ENCODE measurements at regions not wholly inside any gene's neighbourhood (a gene's known extent, or its start where the extent isn't known, plus 50 kb on each side); places are given as distances from the start of the nearest gene placed in this dataset.

- TF ChIP-seq, protein P1, sequence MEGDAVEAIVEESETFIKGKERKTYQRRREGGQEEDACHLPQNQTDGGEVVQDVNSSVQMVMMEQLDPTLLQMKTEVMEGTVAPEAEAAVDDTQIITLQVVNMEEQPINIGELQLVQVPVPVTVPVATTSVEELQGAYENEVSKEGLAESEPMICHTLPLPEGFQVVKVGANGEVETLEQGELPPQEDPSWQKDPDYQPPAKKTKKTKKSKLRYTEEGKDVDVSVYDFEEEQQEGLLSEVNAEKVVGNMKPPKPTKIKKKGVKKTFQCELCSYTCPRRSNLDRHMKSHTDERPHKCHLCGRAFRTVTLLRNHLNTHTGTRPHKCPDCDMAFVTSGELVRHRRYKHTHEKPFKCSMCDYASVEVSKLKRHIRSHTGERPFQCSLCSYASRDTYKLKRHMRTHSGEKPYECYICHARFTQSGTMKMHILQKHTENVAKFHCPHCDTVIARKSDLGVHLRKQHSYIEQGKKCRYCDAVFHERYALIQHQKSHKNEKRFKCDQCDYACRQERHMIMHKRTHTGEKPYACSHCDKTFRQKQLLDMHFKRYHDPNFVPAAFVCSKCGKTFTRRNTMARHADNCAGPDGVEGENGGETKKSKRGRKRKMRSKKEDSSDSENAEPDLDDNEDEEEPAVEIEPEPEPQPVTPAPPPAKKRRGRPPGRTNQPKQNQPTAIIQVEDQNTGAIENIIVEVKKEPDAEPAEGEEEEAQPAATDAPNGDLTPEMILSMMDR (IDR thresholded peaks at IDR 0.05), result no peak
- no peak for TF ChIP-seq POLR2A (IDR thresholded peaks at IDR 0.05)
Observed at GRCh38 chr2:56784046-56784445, 600.3 kb downstream of the CCDC85A start.

Data from esophagus squamous epithelium (tissue), 4 donors.